ENCODE measurements at regions not wholly inside any gene's neighbourhood (a gene's known extent, or its start where the extent isn't known, plus 50 kb on each side); places are given as distances from the start of the nearest gene placed in this dataset.

DNA sequence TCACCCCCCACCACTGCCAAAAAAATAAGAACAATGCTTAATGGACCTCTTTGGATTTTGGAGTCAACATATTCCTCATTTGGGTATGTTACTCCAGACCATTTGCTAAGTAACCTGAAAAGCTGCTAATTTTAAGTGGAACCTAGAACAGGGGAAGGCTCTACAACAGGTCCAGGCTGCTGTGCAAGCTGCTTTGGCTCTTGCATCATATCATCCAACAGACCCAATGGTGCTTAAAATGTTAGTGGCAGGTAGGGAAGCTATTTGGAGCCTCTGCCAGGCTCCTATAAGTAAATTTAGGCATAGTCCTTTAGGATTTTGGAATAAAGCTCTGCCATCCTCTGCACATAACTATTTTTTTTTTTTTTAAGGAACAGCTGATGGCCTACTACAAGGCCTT lies 132.2 kb upstream of the PMCH start:
- H2AK5ac ChIP-seq (ENCODE audit: low read depth, low read length), result no peak overlapping the region
- H3K23ac ChIP-seq (ENCODE audit: insufficient read length), result no peak overlapping the region
- H2BK120ac ChIP-seq (replicated peaks; ENCODE audit: low read depth, low read length), result no peak overlapping the region
- no peaks in the 10 kb centered on the region for H4K20me1 ChIP-seq (replicated peaks in 1 of 2; ENCODE audit: control insufficient read depth in 1 of 2, insufficient read depth in 2 of 2, low read length in 2 of 2)
- no peak overlapping the region for H4K5ac ChIP-seq (ENCODE audit: insufficient read length, low read depth, low read length)
- H3K4ac ChIP-seq (replicated peaks; ENCODE audit: insufficient read length, low read depth, low read length), result no peak overlapping the region
- H3K36me3 ChIP-seq (ENCODE audit: control insufficient read depth in 2 of 4, insufficient read depth in 4 of 4, low read length in 3 of 4), result no peaks in the 10 kb centered on the region
- no peaks in the 10 kb centered on the region for H3K9me3 ChIP-seq (ENCODE audit: insufficient read depth in 2 of 2, low read depth in 1 of 2, low read length in 1 of 2)
- no peak overlapping the region for H4K91ac ChIP-seq (replicated peaks; ENCODE audit: insufficient read length, low read length)
- H3K4me2 ChIP-seq (ENCODE audit: insufficient read depth in 1 of 2, low read depth in 2 of 2, low read length in 2 of 2), result no peak overlapping the region
- H3K79me1 ChIP-seq (ENCODE audit: low read depth, low read length), result no peaks in the 10 kb centered on the region
- H3K9ac ChIP-seq (replicated peaks in 1 of 4; ENCODE audit: extremely low read depth in 1 of 4, low read depth in 3 of 4, low read length in 3 of 4), result no peak overlapping the region
- no peak overlapping the region for H3K14ac ChIP-seq (ENCODE audit: insufficient read length)
- H2BK5ac ChIP-seq (ENCODE audit: low read depth, low read length), result no peak overlapping the region
- no peak overlapping the region for H2AFZ ChIP-seq (ENCODE audit: low read length)
- H3K18ac ChIP-seq (ENCODE audit: extremely low read depth, low read length), result no peak overlapping the region
- POLR2A ChIA-PET (ENCODE audit: partially characterized antibody), result no interaction called here
- H3K56ac ChIP-seq (replicated peaks; ENCODE audit: insufficient read length, low read depth, low read length), result no peak overlapping the region
- H2BK12ac ChIP-seq (ENCODE audit: low read depth, low read length), result no peak overlapping the region
- H2BK15ac ChIP-seq (ENCODE audit: low read length), result no peak overlapping the region
- no peaks in the 10 kb centered on the region for H3K23me2 ChIP-seq (ENCODE audit: low read depth, low read length)
- no peak for DNase-seq (ENCODE audit: low read depth in 1 of 2, low spot score in 2 of 2)
- no peak for FAIRE-seq
- no peak overlapping the region for H3K4me3 ChIP-seq (ENCODE audit: extremely low read depth in 1 of 4, insufficient read depth in 2 of 4, low read depth in 3 of 4, low read length in 4 of 4)
- H3K27ac ChIP-seq (ENCODE audit: low read depth, low read length), result no peak overlapping the region
- H2BK20ac ChIP-seq (ENCODE audit: low read length), result no peak overlapping the region
- H3K4me1 ChIP-seq (replicated peaks in 1 of 4; ENCODE audit: control insufficient read depth in 3 of 4, insufficient read depth in 4 of 4, low read length in 3 of 4), result no peaks in the 10 kb centered on the region
- no peak overlapping the region for H4K8ac ChIP-seq (ENCODE audit: extremely low read depth, insufficient read depth, low read length)
- no peaks in the 10 kb centered on the region for H3K79me2 ChIP-seq (ENCODE audit: control insufficient read depth in 1 of 2, insufficient read depth in 2 of 2, low read length in 2 of 2)
- H3K27me3 ChIP-seq (replicated peaks in 1 of 4; ENCODE audit: control insufficient read depth in 3 of 4, extremely low read depth in 1 of 4, insufficient read depth in 3 of 4, low read length in 3 of 4), result no peaks in the 10 kb centered on the region
- CTCF ChIA-PET (ENCODE audit: partially characterized antibody), result interaction anchor here (0.6 to 1.4 kb wide), 3 partner anchors 154 to 287 kb away, joined by 3 to 6 read pairs (median 3); no protein-coding TSS in a partner anchor
- TF ChIP-seq KDM1A (IDR thresholded peaks at IDR 0.05; ENCODE audit: borderline replicate concordance, low read length), result no peak
- TF ChIP-seq GABPA (IDR thresholded peaks at IDR 0.05; ENCODE audit: borderline replicate concordance, insufficient read depth, low read length), result no peak
- no peak for TF ChIP-seq HDAC2 (IDR thresholded peaks at IDR 0.05; ENCODE audit: borderline replicate concordance in 1 of 2, low read depth in 2 of 2, low read length in 2 of 2)
- TF ChIP-seq SIN3A (conservative IDR thresholded peaks at IDR 0.05 in 1 of 2, IDR thresholded peaks at IDR 0.05 in 1 of 2; ENCODE audit: low read depth in 1 of 2, low read length in 2 of 2), result no peak
- TF ChIP-seq GTF2F1 (IDR thresholded peaks at IDR 0.05; ENCODE audit: borderline replicate concordance, low read depth, low read length), result no peak
- no peak for TF ChIP-seq MAFK (IDR thresholded peaks at IDR 0.05; ENCODE audit: low read depth, low read length)
- no peak for TF ChIP-seq BCL11A (IDR thresholded peaks at IDR 0.05; ENCODE audit: low read depth in 2 of 2, low read length in 2 of 2)
- no peak for TF ChIP-seq SRF (IDR thresholded peaks at IDR 0.05; ENCODE audit: low read depth, low read length)
- no peak for TF ChIP-seq PHF8 (conservative IDR thresholded peaks at IDR 0.05; ENCODE audit: low read depth, low read length)
- TF ChIP-seq USF2 (IDR thresholded peaks at IDR 0.05; ENCODE audit: low read length), result no peak
- TF ChIP-seq SP2 (IDR thresholded peaks at IDR 0.05; ENCODE audit: low read length), result no peak
- TF ChIP-seq ZNF274 (IDR thresholded peaks at IDR 0.05; ENCODE audit: borderline replicate concordance, extremely low read depth, low read length), result no peak
- TF ChIP-seq CHD1 (IDR thresholded peaks at IDR 0.05; ENCODE audit: low read depth, low read length), result no peak
- no peak for TF ChIP-seq RNF2 (IDR thresholded peaks at IDR 0.05; ENCODE audit: borderline replicate concordance, low read depth, low read length, missing control alignments, poor library complexity, severe bottlenecking)
